ENCODE measurements at regions not wholly inside any gene's neighbourhood (a gene's known extent, or its start where the extent isn't known, plus 50 kb on each side); places are given as distances from the start of the nearest gene placed in this dataset.

DNA sequence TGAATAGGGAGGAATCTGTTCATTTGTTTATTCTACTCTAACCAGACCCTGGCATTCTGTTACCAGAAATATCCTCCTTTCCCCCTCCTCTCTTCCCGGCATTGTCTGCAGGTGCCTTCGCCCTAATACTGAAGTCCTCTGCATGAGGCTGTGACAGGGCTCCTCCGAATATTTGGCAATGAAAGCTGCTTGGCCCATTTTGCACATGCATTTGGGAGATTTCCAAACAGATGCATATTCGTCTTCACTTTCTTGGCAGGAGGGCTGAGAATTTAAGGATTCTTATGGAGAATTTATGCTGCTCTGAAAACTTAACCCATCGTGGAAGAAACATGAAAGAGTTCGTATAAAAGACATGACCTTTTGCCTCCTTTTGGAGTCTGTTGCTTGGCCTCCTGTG, 484.0 kb downstream of the ZNF608 start:
- TF ChIP-seq CTCF (IDR thresholded peaks at IDR 0.05; ENCODE audit: control extremely low read depth in 1 of 3, insufficient read depth in 1 of 3, low read depth in 1 of 3, low read length in 3 of 3) (no peak), CREB1 (IDR thresholded peaks at IDR 0.05) (no peak), GABPA (IDR thresholded peaks at IDR 0.05; ENCODE audit: borderline replicate concordance, insufficient read depth, low read length) (no peak), TAF1 (IDR thresholded peaks at IDR 0.05; ENCODE audit: low read depth, low read length) (no peak), ZNF274 (IDR thresholded peaks at IDR 0.05; ENCODE audit: borderline replicate concordance, extremely low read depth, low read length) (no peak), MAFK (IDR thresholded peaks at IDR 0.05; ENCODE audit: low read depth, low read length) (no peak), POLR2AphosphoS5 (IDR thresholded peaks at IDR 0.05; ENCODE audit: low read depth, low read length) (no peak), CEBPB (IDR thresholded peaks at IDR 0.05; ENCODE audit: low read depth, low read length) (no peak), EZH2 (IDR thresholded peaks at IDR 0.05; ENCODE audit: low read depth, low read length, severe bottlenecking) (no peak)

All from H1 (cell line).